ENCODE measurements at regions not wholly inside any gene's neighbourhood (a gene's known extent, or its start where the extent isn't known, plus 50 kb on each side); places are given as distances from the start of the nearest gene placed in this dataset.

GRCh38 chr1:73759011-73759410 lies 439.0 kb downstream of the LRRIQ3 start:
- Histone ChIP-seq H3K9ac (ENCODE audit: insufficient read length, low read depth) (no peak overlapping the region), H3K9me3 (ENCODE audit: insufficient read depth, low read length) (no peaks in the 10 kb centered on the region), H3K36me3 (ENCODE audit: insufficient read depth, insufficient read length, low read length) (no peaks in the 10 kb centered on the region), H3K4me1 (ENCODE audit: insufficient read depth, insufficient read length) (no peaks in the 10 kb centered on the region), H3K4me3 (ENCODE audit: insufficient read length, low read depth) (no peak overlapping the region), H3K27me3 (ENCODE audit: insufficient read depth, insufficient read length) (no peaks in the 10 kb centered on the region)
- TF ChIP-seq ZNF274 (IDR thresholded peaks at IDR 0.05; ENCODE audit: low read depth, low read length), result no peak
- no peak for TF ChIP-seq SUZ12 (IDR thresholded peaks at IDR 0.05; ENCODE audit: extremely low read depth, insufficient read depth, insufficient read length)
- no peak for TF ChIP-seq YY1 (IDR thresholded peaks at IDR 0.05; ENCODE audit: insufficient read depth, insufficient read length)
- DNase-seq (ENCODE audit: low read depth, low spot score), result no peak

- no peak overlapping the region for H3K4me3 ChIP-seq (ENCODE audit: insufficient read length, low read depth)
- H3K9ac ChIP-seq (ENCODE audit: insufficient read length, low read depth), result no peak overlapping the region
- H3K9me3 ChIP-seq (ENCODE audit: insufficient read depth, low read length), result no peaks in the 10 kb centered on the region
- no peak for DNase-seq (ENCODE audit: low read depth, low spot score)
- H3K4me1 ChIP-seq (ENCODE audit: insufficient read depth, insufficient read length), result no peaks in the 10 kb centered on the region
- no peaks in the 10 kb centered on the region for H3K27me3 ChIP-seq (ENCODE audit: insufficient read depth, insufficient read length)
- H3K36me3 ChIP-seq (ENCODE audit: insufficient read depth, insufficient read length, low read length), result no peaks in the 10 kb centered on the region
- TF ChIP-seq SUZ12 (IDR thresholded peaks at IDR 0.05; ENCODE audit: extremely low read depth, insufficient read depth, insufficient read length), result no peak
- no peak for TF ChIP-seq YY1 (IDR thresholded peaks at IDR 0.05; ENCODE audit: insufficient read depth, insufficient read length)
- TF ChIP-seq ZNF274 (IDR thresholded peaks at IDR 0.05; ENCODE audit: low read depth, low read length), result no peak
These were observed 441.2 kb downstream of the LRRIQ3 start for GRCh38 chr1:73756817-73757216.

- no peak overlapping the region for H3K9ac ChIP-seq (ENCODE audit: insufficient read length, low read depth)
- DNase-seq (ENCODE audit: low read depth, low spot score), result no peak
These were observed 442.3 kb downstream of the LRRIQ3 start for GRCh38 chr1:73755649-73756048.

GRCh38 chr1:73749996-73750395 lies 448.0 kb downstream of the LRRIQ3 start:
- no peak overlapping the region for H3K4me3 ChIP-seq (ENCODE audit: insufficient read length, low read depth)
- no peak for DNase-seq (ENCODE audit: low read depth, low spot score)
- H3K9ac ChIP-seq (ENCODE audit: insufficient read length, low read depth), result no peak overlapping the region
- H3K4me1 ChIP-seq (ENCODE audit: insufficient read depth, insufficient read length), result no peaks in the 10 kb centered on the region
- no peak for TF ChIP-seq YY1 (IDR thresholded peaks at IDR 0.05; ENCODE audit: insufficient read depth, insufficient read length)
- no peak for TF ChIP-seq ZNF274 (IDR thresholded peaks at IDR 0.05; ENCODE audit: low read depth, low read length)
- no peak for TF ChIP-seq SUZ12 (IDR thresholded peaks at IDR 0.05; ENCODE audit: extremely low read depth, insufficient read depth, insufficient read length)
- no peaks in the 10 kb centered on the region; the same call in 1 of the 2 replicates for H3K9me3 ChIP-seq (ENCODE audit: insufficient read depth, low read length)
- H3K27me3 ChIP-seq (ENCODE audit: insufficient read depth, insufficient read length), result no peaks in the 10 kb centered on the region
- H3K36me3 ChIP-seq (ENCODE audit: insufficient read depth, insufficient read length, low read length), result no peaks in the 10 kb centered on the region

More at GRCh38 chr1:73755649-73756048, 442.3 kb downstream of the LRRIQ3 start:
- TF ChIP-seq SUZ12 (IDR thresholded peaks at IDR 0.05; ENCODE audit: extremely low read depth, insufficient read depth, insufficient read length) (no peak), YY1 (IDR thresholded peaks at IDR 0.05; ENCODE audit: insufficient read depth, insufficient read length) (no peak), ZNF274 (IDR thresholded peaks at IDR 0.05; ENCODE audit: low read depth, low read length) (no peak)
- H3K4me3 ChIP-seq (ENCODE audit: insufficient read length, low read depth), result no peak overlapping the region
- no peaks in the 10 kb centered on the region for H3K36me3 ChIP-seq (ENCODE audit: insufficient read depth, insufficient read length, low read length)
- no peaks in the 10 kb centered on the region for H3K9me3 ChIP-seq (ENCODE audit: insufficient read depth, low read length)
- no peaks in the 10 kb centered on the region for H3K27me3 ChIP-seq (ENCODE audit: insufficient read depth, insufficient read length)
- H3K4me1 ChIP-seq (ENCODE audit: insufficient read depth, insufficient read length), result no peaks in the 10 kb centered on the region

GRCh38 chr1:73744985-73745384 lies 453.0 kb downstream of the LRRIQ3 start:
- Histone ChIP-seq H3K27me3 (ENCODE audit: insufficient read depth, insufficient read length) (no peaks in the 10 kb centered on the region), H3K36me3 (ENCODE audit: insufficient read depth, insufficient read length, low read length) (no peaks in the 10 kb centered on the region), H3K9me3 (ENCODE audit: insufficient read depth, low read length) (no peaks in the 10 kb centered on the region; the same call in 1 of the 2 replicates), H3K4me1 (ENCODE audit: insufficient read depth, insufficient read length) (no peaks in the 10 kb centered on the region), H3K4me3 (ENCODE audit: insufficient read length, low read depth) (no peak overlapping the region), H3K9ac (ENCODE audit: insufficient read length, low read depth) (no peak overlapping the region)
- DNase-seq (ENCODE audit: low read depth, low spot score), result no peak
- TF ChIP-seq SUZ12 (IDR thresholded peaks at IDR 0.05; ENCODE audit: extremely low read depth, insufficient read depth, insufficient read length) (no peak), YY1 (IDR thresholded peaks at IDR 0.05; ENCODE audit: insufficient read depth, insufficient read length) (no peak)

- no peaks in the 10 kb centered on the region for H3K36me3 ChIP-seq (ENCODE audit: insufficient read depth, insufficient read length, low read length)
- H3K4me1 ChIP-seq (ENCODE audit: insufficient read depth, insufficient read length), result no peaks in the 10 kb centered on the region
- TF ChIP-seq ZNF274 (IDR thresholded peaks at IDR 0.05; ENCODE audit: low read depth, low read length) (no peak), YY1 (IDR thresholded peaks at IDR 0.05; ENCODE audit: insufficient read depth, insufficient read length) (no peak), SUZ12 (IDR thresholded peaks at IDR 0.05; ENCODE audit: extremely low read depth, insufficient read depth, insufficient read length) (no peak)
- no peaks in the 10 kb centered on the region for H3K27me3 ChIP-seq (ENCODE audit: insufficient read depth, insufficient read length)
- no peak for DNase-seq (ENCODE audit: low read depth, low spot score)
- H3K9ac ChIP-seq (ENCODE audit: insufficient read length, low read depth), result no peak overlapping the region
- no peaks in the 10 kb centered on the region for H3K9me3 ChIP-seq (ENCODE audit: insufficient read depth, low read length)
- H3K4me3 ChIP-seq (ENCODE audit: insufficient read length, low read depth), result no peak overlapping the region
These were observed 461.9 kb downstream of the LRRIQ3 start for GRCh38 chr1:73736125-73736524.

- H3K36me3 ChIP-seq (ENCODE audit: insufficient read depth, insufficient read length, low read length), result no peaks in the 10 kb centered on the region
- TF ChIP-seq YY1 (IDR thresholded peaks at IDR 0.05; ENCODE audit: insufficient read depth, insufficient read length) (no peak), SUZ12 (IDR thresholded peaks at IDR 0.05; ENCODE audit: extremely low read depth, insufficient read depth, insufficient read length) (no peak), ZNF274 (IDR thresholded peaks at IDR 0.05; ENCODE audit: low read depth, low read length) (no peak)
- no peaks in the 10 kb centered on the region for H3K27me3 ChIP-seq (ENCODE audit: insufficient read depth, insufficient read length)
- no peaks in the 10 kb centered on the region for H3K9me3 ChIP-seq (ENCODE audit: insufficient read depth, low read length)
- H3K9ac ChIP-seq (ENCODE audit: insufficient read length, low read depth), result no peak overlapping the region
- H3K4me1 ChIP-seq (ENCODE audit: insufficient read depth, insufficient read length), result no peaks in the 10 kb centered on the region
- H3K4me3 ChIP-seq (ENCODE audit: insufficient read length, low read depth), result no peak overlapping the region
- DNase-seq (ENCODE audit: low read depth, low spot score), result no peak
These were observed 470.9 kb downstream of the LRRIQ3 start for GRCh38 chr1:73727036-73727435.

Data from NT2/D1 (cell line).